BLaER1 (cell line): ENCODE measurements at regions not wholly inside any gene's neighbourhood (a gene's known extent, or its start where the extent isn't known, plus 50 kb on each side); places are given as distances from the start of the nearest gene placed in this dataset.
"Not testable (repeated sequence)": the region's sequence is repeated elsewhere in the genome, so short reads cannot be mapped to it uniquely, and the experiment has no call there.

ENCODE experiments used
- H3K27ac ChIP-seq: shearing (Covaris generic); formaldehyde crosslinking; 2 replicates; pipeline ENCODE4 v1.8.1; 2022
- H3K27me3 ChIP-seq: shearing (Covaris generic); formaldehyde crosslinking; 2 replicates; pipeline ENCODE4 v1.8.1; 2022
- H3K36me3 ChIP-seq: shearing (Covaris generic); formaldehyde crosslinking; 2 replicates; pipeline ENCODE4 v1.8.1; 2022
- H3K4me1 ChIP-seq: shearing (Covaris generic); formaldehyde crosslinking; 2 replicates; pipeline ENCODE4 v1.8.1; 2022
- H3K4me2 ChIP-seq: shearing (Covaris generic); formaldehyde crosslinking; 2 replicates; pipeline ENCODE4 v1.8.1; 2022
- H3K4me3 ChIP-seq: shearing (Covaris generic); formaldehyde crosslinking; 2 replicates; pipeline ENCODE4 v1.8.1; 2022
- H3K9ac ChIP-seq: shearing (Covaris generic); formaldehyde crosslinking; 2 replicates; pipeline ENCODE4 v1.8.1; 2022
- H3K9me3 ChIP-seq: shearing (Covaris generic); formaldehyde crosslinking; 2 replicates; pipeline ENCODE4 v1.8.1; 2022
- H4K20me1 ChIP-seq: shearing (Covaris generic); formaldehyde crosslinking; 2 replicates; pipeline ENCODE4 v1.8.1; 2022
- Cebpa-rat ChIP-seq: shearing (Covaris generic); IDR thresholded peaks from 2 replicates; pipeline ENCODE4 v1.8.1; 2022

DNA sequence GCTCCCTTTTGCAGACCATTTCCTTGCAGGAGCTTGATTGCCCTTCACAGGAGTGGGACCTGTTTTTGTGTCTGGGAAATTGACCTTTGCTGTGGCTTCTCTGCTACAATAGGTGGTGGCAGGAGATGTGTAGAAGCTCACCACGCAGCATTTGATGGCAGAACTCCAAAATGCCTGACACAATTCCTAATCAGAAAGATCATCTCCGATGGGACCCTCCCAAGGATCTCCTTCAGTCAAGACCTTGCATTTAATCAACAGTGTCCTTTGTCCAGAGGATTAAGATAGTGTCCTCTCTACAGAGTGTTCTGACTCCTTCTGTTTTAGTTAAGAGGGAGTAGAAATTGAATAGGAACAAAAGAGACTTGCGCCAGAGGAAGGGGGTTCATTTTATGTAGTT lies 83.6 kb upstream of the DDHD1 start:
- TF ChIP-seq Cebpa-rat = no peak
- H3K9ac ChIP-seq = no peak overlapping the region
- peaks cover 55% of the 10 kb centered on the region for H3K9me3 ChIP-seq

DNA sequence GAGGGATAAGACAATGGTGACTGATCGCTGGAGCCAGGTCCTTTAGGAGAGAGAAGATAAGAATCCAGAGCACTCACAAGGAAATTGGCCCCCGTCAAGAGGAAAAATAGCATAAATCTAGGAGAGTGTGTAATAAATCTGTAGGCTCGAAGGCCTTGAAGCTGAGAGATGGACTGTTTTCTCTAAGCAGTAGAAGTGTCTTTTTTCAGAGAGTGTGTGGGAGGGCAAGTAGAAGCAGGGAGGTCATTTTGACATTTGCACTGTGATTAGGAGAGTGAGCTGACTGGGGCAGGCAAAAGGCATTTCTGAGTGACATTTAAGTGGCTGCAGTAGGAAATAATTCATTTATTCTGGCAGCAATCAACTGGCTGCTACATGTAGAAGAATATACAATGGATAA lies 78.0 kb upstream of the DDHD1 start:
- H3K4me2 ChIP-seq = no peak overlapping the region

More for the DNA sequence above, 83.6 kb upstream of the DDHD1 start:
- no peak overlapping the region for H3K4me3 ChIP-seq
- H3K4me2 ChIP-seq = no peak overlapping the region
- H3K27me3 ChIP-seq = no peaks in the 10 kb centered on the region
- H3K36me3 ChIP-seq = peaks cover 5% of the 10 kb centered on the region; the same call in 1 of the 2 replicates
- no peaks in the 10 kb centered on the region for H4K20me1 ChIP-seq
- H3K27ac ChIP-seq = no peak overlapping the region
- H3K4me1 ChIP-seq = peaks cover 17% of the 10 kb centered on the region

DNA sequence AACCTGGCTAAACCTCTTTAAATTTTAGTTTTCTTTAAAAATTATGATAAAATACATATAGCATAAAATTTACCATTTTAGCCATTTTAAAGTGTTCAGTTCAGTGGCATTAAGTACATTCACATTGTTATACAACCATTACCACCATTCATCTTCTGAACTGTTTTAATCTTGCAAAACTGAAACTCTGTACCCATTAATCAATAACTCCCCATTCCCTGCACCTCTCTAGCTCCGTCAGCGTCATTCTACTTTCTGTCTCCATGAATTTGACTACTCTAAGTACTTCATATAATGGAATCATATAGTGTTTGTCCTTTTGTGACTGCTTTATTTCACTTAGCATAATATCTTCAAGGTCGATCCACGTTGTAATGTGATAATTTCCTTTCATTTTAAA lies 75.8 kb upstream of the DDHD1 start:
- no peak overlapping the region for H3K4me3 ChIP-seq
- H3K9me3 ChIP-seq = peaks cover 55% of the 10 kb centered on the region
- no peaks in the 10 kb centered on the region for H3K36me3 ChIP-seq
- TF ChIP-seq Cebpa-rat = no peak
- no peaks in the 10 kb centered on the region for H4K20me1 ChIP-seq
- no peak overlapping the region for H3K4me2 ChIP-seq
- H3K27ac ChIP-seq = no peak overlapping the region
- H3K4me1 ChIP-seq = peaks cover 48% of the 10 kb centered on the region
- no peak overlapping the region for H3K9ac ChIP-seq
- no peaks in the 10 kb centered on the region for H3K27me3 ChIP-seq

More for the DNA sequence above, 78.0 kb upstream of the DDHD1 start:
- Histone ChIP-seq H3K9ac (no peak overlapping the region), H3K36me3 (no peaks in the 10 kb centered on the region), H3K9me3 (peaks cover 44% of the 10 kb centered on the region), H4K20me1 (no peaks in the 10 kb centered on the region), H3K4me1 (peaks cover 40% of the 10 kb centered on the region), H3K27me3 (no peaks in the 10 kb centered on the region), H3K27ac (no peak overlapping the region), H3K4me3 (no peak overlapping the region)
- TF ChIP-seq Cebpa-rat = no peak

DNA sequence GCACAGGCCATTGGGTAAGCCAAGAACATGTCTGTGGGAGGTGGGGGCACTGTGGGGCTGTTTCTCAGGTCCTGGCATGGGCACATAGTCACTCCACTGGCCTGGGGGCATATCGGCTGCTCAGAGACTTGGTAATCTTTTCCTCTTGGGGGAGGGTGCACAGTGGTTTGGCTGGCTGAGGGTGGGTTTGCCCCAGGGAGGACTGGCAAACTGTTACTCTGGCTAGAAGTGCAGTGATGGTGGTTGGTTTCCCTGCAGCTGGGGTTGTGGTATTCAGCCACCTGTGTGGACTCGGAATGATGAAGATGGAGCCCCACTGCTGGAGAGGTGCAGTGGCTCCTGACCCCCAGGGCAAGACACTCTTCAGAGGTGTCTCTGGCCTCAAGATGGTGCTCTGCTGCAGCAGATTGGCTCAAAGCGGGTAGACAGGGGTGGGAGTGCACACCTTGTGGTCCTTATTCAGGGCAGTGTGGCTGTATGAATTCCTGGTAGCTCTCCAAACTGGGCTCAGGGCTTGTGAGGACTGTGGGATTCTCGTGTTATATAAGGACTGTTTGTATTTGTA lies 74.1 kb upstream of the DDHD1 start:
- Histone ChIP-seq H3K27ac (peak overlapping the region; percentile 99), H3K9ac (peak overlapping the region; percentile 81), H3K4me1 (peaks cover 33% of the 10 kb centered on the region), H3K27me3 (no peaks in the 10 kb centered on the region), H4K20me1 (no peaks in the 10 kb centered on the region), H3K4me2 (peak overlapping the region; percentile 87), H3K4me3 (peak overlapping the region; percentile 56), H3K9me3 (peaks cover 51% of the 10 kb centered on the region), H3K36me3 (no peaks in the 10 kb centered on the region; the same call in 1 of the 2 replicates)
- no peak for TF ChIP-seq Cebpa-rat

DNA sequence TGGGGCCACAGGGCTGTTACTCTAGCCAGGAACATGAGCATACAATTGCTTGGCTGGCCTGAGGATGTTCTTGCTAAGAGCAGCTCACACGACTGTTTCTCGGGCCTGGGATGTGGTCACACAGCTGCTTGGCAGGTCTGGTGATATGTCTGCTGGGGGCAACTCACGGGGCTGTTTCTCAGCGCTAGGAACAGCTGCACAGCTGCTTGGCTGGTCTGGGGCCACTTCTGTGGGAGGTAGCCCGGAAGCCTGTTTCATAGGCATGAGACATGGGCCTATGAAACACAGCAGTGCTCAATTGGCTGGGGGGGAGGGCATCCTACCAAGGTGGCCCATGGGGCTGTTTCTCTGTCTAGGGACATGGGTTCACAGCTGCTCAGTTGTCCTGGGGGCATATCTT lies 73.4 kb upstream of the DDHD1 start:
- Histone ChIP-seq H3K4me2 (peak overlapping the region; percentile 87), H3K36me3 (no peaks in the 10 kb centered on the region; the same call in 1 of the 2 replicates), H3K9me3 (peaks cover 46% of the 10 kb centered on the region), H3K27me3 (no peaks in the 10 kb centered on the region), H4K20me1 (no peaks in the 10 kb centered on the region), H3K27ac (peak overlapping the region; percentile 99), H3K9ac (peak overlapping the region; percentile 81), H3K4me3 (peak overlapping the region; percentile 56), H3K4me1 (peaks cover 40% of the 10 kb centered on the region)
- TF ChIP-seq Cebpa-rat = no peak

DNA sequence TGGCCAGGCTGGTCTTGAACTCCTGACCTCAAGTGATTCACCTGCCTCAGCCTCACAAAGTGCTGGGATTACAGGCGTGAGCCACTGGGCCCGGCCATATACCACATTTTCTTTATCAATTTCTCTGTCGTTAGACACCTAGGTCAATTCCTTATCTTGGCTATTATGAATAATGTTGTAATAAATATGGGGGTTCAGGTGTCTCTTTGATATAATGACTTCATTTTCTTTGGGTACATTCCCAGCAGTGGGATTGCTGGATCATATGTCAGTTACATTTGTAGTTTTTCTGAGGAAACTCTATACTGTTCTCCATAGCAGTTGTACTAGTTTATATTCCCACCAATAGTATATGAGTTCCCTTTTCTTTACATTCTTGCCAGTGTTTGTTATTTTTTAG lies 67.8 kb upstream of the DDHD1 start:
- peak overlapping the region; percentile 1; the same call in 1 of the 2 replicates for H3K4me2 ChIP-seq
- no peak for TF ChIP-seq Cebpa-rat

DNA sequence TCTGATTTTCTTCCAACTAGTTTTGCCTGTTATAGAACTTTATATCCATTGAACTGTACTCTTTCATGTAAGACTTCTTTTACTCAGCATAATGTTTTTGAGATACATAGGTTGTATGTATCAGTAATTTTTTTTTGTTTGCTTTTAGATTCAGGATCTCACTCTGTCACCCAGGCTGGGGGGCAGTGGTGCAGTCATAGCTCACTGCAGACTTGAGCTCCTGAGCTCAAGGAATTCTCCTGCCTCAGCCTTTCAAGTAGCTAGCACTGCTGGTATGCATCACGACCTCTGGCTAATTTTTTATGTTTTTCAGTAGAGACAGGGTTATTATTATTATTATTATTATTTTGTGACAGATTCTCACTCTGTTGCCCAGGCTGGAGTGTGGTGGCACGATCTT lies 65.0 kb upstream of the DDHD1 start:
- H3K36me3 ChIP-seq = no peaks in the 10 kb centered on the region
- peak overlapping the region; percentile 83 for H3K4me2 ChIP-seq
- no peaks in the 10 kb centered on the region for H3K27me3 ChIP-seq
- no peak for TF ChIP-seq Cebpa-rat
- peaks cover 5% of the 10 kb centered on the region for H3K9me3 ChIP-seq
- H3K9ac ChIP-seq = peak overlapping the region; percentile 81
- H3K27ac ChIP-seq = peak overlapping the region; percentile 82
- peak overlapping the region; percentile 74 for H3K4me3 ChIP-seq
- peaks cover 37% of the 10 kb centered on the region for H3K4me1 ChIP-seq
- no peaks in the 10 kb centered on the region for H4K20me1 ChIP-seq

More for the DNA sequence above, 67.8 kb upstream of the DDHD1 start:
- Histone ChIP-seq H3K9me3 (peaks cover 32% of the 10 kb centered on the region), H3K36me3 (no peaks in the 10 kb centered on the region; the same call in 1 of the 2 replicates), H3K9ac (no peak overlapping the region), H3K27me3 (no peaks in the 10 kb centered on the region), H3K4me1 (peaks cover 43% of the 10 kb centered on the region), H3K27ac (no peak overlapping the region), H3K4me3 (no peak overlapping the region), H4K20me1 (no peaks in the 10 kb centered on the region)

DNA sequence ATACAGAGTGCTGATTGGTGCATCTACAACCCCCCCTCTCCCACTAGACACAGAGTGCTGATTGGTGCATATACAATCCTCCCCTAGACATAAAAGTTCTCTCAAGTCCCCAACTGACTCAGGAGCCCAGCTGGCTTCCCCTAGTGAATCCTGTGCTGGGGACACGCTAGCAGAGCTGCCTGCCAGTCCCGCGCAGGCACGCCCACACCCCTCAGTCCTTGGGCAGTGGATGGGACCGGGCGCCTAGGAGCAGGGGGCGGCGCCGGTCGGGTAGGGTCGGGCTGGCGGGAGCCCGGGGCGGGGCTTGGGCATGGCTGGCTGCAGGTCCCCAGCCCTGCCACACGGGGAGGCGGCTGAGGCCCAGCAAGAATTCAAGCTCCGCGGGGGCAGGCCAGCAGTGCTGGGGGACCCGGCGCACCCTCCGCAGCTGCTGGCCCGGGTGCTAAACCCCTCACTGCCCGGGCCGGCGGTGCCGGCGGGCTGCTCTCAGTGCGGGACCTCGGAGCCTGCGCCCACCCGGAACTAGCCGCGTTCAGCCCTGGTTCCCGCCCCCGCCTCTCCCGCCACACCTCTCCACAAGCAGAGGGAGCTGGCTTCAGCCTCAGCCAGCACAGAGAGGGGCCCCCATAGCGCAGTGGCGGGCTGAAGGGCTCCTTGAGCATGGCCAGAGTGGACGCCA lies 64.3 kb upstream of the DDHD1 start:
- Histone ChIP-seq H3K4me2 (peak overlapping the region; percentile 83), H3K9ac (peak overlapping the region; percentile 81)

DNA sequence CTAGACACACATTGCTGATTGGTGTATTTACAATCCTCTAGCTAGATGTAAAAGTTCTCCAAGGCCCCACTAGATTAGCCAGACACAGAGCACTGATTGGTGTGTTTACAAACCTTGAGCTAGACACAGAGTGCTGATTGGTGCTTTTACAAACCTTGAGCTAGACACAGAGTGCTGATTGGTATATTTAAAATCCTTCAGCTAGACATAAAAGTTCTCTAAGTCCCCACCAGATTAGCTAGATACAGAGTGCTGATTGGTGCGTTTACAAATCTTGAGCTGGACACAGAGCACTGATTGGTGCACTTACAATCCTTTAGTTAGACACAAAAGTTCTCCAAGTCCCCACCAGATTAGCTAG lies 63.8 kb upstream of the DDHD1 start:
- H3K4me2 ChIP-seq = peak overlapping the region; percentile 83
- H3K4me3 ChIP-seq = peak overlapping the region; percentile 74
- H3K27me3 ChIP-seq, H3K9me3 ChIP-seq, H4K20me1 ChIP-seq, H3K36me3 ChIP-seq, H3K9ac ChIP-seq, H3K27ac ChIP-seq: not testable (repeated sequence)
- H3K4me1 ChIP-seq = peaks cover 32% of the 10 kb centered on the region

More for the DNA sequence above, 64.3 kb upstream of the DDHD1 start:
- TF ChIP-seq Cebpa-rat = no peak
- Histone ChIP-seq H3K36me3 (no peaks in the 10 kb centered on the region), H3K27ac (peak overlapping the region; percentile 82), H3K9me3 (no peaks in the 10 kb centered on the region), H4K20me1 (no peaks in the 10 kb centered on the region), H3K4me1 (peaks cover 37% of the 10 kb centered on the region), H3K27me3 (no peaks in the 10 kb centered on the region), H3K4me3 (peak overlapping the region; percentile 74)

DNA sequence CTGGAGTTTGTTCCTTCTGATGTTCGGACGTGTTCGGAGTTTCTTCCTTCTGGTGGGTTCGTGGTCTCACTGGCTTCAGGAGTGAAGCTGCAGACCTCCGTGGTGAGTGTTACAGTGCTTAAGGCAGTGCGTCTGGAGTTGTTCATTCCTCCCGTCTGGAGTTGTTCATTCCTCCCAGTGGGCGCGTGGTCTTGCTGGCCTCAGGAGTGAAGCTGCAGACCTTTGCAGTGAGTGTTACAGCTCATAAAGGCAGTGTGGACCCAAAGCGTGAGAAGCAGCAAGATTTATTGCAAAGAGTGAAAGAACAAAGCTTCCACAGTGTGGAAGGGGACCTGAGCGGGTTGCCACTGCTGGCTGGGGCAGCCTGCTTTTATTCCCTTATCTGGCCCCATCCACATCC lies 63.4 kb upstream of the DDHD1 start:
- H3K4me3 ChIP-seq, H3K4me2 ChIP-seq, H3K27me3 ChIP-seq, H4K20me1 ChIP-seq, H3K9ac ChIP-seq, H3K27ac ChIP-seq, H3K36me3 ChIP-seq, H3K9me3 ChIP-seq: not testable (repeated sequence)
- H3K4me1 ChIP-seq = peaks cover 28% of the 10 kb centered on the region

DNA sequence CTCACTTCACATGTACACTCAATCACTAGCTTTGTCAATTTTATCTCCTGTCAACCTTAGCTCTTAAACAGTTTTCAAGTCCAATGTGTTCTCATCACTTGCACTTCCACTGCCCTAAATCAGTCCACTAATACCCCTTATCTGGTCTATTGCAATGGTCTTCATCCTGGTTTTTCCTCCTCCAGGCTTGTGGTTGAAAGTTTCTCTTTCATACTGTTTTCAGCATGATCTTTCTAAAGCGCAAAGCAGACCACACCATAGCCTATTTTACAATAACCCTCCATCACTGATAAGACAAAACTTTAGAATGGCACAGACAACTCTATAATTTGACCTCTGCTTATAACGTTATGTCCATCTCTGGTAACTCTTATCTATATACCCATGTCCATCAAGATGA lies 62.0 kb upstream of the DDHD1 start:
- no peak overlapping the region for H3K27ac ChIP-seq
- H3K4me2 ChIP-seq = no peak overlapping the region
- no peaks in the 10 kb centered on the region for H3K36me3 ChIP-seq
- H3K9ac ChIP-seq = no peak overlapping the region
- no peaks in the 10 kb centered on the region for H3K27me3 ChIP-seq
- peaks cover 14% of the 10 kb centered on the region for H3K4me1 ChIP-seq
- no peaks in the 10 kb centered on the region for H4K20me1 ChIP-seq
- TF ChIP-seq Cebpa-rat = no peak
- no peaks in the 10 kb centered on the region for H3K9me3 ChIP-seq
- H3K4me3 ChIP-seq = no peak overlapping the region
